Fibroblast of lung (primary cell): ENCODE measurements at regions not wholly inside any gene's neighbourhood (a gene's known extent, or its start where the extent isn't known, plus 50 kb on each side); places are given as distances from the start of the nearest gene placed in this dataset.

ENCODE experiments used
- DNase-seq, 2 donors: peaks; one replicate each; pipeline versions ENCODE4 v3.0.0 to v3.0.0-alpha.2; 2010; ENCODE audit warnings: low read depth in 2 of 2
- H2AFZ ChIP-seq: 2 replicates; pipeline ENCODE4 v1.5.1; 2012; ENCODE audit warnings: low read length, control low read depth, inconsistent platforms
- H3K27ac ChIP-seq: 2 replicates; pipeline ENCODE4 v1.5.1; 2011; ENCODE audit warnings: low read length, control low read depth; ENCODE audit not compliant: insufficient read depth
- H3K27me3 ChIP-seq: 2 replicates; pipeline ENCODE4 v1.5.1; 2011; ENCODE audit warnings: mild to moderate bottlenecking, low read length; ENCODE audit not compliant: control insufficient read depth, insufficient read depth
- H3K36me3 ChIP-seq: 2 replicates; pipeline ENCODE4 v1.5.1; 2011; ENCODE audit warnings: low read length; ENCODE audit not compliant: control insufficient read depth, insufficient read depth
- H3K4me1 ChIP-seq: 2 replicates; pipeline ENCODE4 v1.5.1; 2011; ENCODE audit warnings: low read length; ENCODE audit not compliant: control insufficient read depth, insufficient read depth; ENCODE audit errors: extremely low read depth
- H3K4me2 ChIP-seq: 2 replicates; pipeline ENCODE4 v1.5.1; 2011; ENCODE audit warnings: low read length, control low read depth; ENCODE audit not compliant: insufficient read depth; ENCODE audit errors: extremely low read depth
- H3K4me3 ChIP-seq, 4 experiments: fragments of 200-600 bp in 1 of 4; sonication (generic) in 1 of 4; replicated peaks in 1 of 4; 2 replicates each; pipeline ENCODE4 v1.5.1; 2011 to 2016; ENCODE audit warnings: low read length in 4 of 4, low read depth in 3 of 4, mild to moderate bottlenecking in 3 of 4, control low read depth in 2 of 4, inconsistent platforms in 1 of 4, mixed read lengths in 1 of 4; ENCODE audit not compliant: insufficient read depth in 1 of 4; ENCODE audit errors: control extremely low read depth in 1 of 4
- H3K79me2 ChIP-seq: 2 replicates; pipeline ENCODE4 v1.5.1; 2012; ENCODE audit warnings: mild to moderate bottlenecking, low read length, inconsistent platforms; ENCODE audit not compliant: control insufficient read depth, insufficient read depth
- H3K9ac ChIP-seq: 2 replicates; pipeline ENCODE4 v1.5.1; 2011; ENCODE audit warnings: mild to moderate bottlenecking, low read length, control low read depth; ENCODE audit not compliant: insufficient read depth
- H3K9me3 ChIP-seq: 2 replicates; pipeline ENCODE4 v1.5.1; 2012; ENCODE audit warnings: low read depth, low read length; ENCODE audit not compliant: control insufficient read depth, insufficient read depth
- H4K20me1 ChIP-seq: 2 replicates; pipeline ENCODE4 v1.5.1; 2011; ENCODE audit warnings: low read length; ENCODE audit not compliant: control insufficient read depth, insufficient read depth; ENCODE audit errors: extremely low read depth
- EZH2 ChIP-seq: IDR thresholded peaks from 2 replicates; pipeline ENCODE4 v1.5.1; 2012; ENCODE audit warnings: low read length, control low read depth, mild to moderate bottlenecking; ENCODE audit errors: missing control alignments
- TF ChIP-seq, protein P1 (sequence below), 2 donors: IDR thresholded peaks in 1 of 2; conservative IDR thresholded peaks in 1 of 2; 1 replicate in 1 of 2; 2 replicates in 1 of 2; pipeline ENCODE4 v1.5.1; 2011 to 2012; ENCODE audit warnings: low read length in 2 of 2, control low read depth in 1 of 2, inconsistent platforms in 1 of 2, low read depth in 1 of 2, mild to moderate bottlenecking in 1 of 2

DNA sequence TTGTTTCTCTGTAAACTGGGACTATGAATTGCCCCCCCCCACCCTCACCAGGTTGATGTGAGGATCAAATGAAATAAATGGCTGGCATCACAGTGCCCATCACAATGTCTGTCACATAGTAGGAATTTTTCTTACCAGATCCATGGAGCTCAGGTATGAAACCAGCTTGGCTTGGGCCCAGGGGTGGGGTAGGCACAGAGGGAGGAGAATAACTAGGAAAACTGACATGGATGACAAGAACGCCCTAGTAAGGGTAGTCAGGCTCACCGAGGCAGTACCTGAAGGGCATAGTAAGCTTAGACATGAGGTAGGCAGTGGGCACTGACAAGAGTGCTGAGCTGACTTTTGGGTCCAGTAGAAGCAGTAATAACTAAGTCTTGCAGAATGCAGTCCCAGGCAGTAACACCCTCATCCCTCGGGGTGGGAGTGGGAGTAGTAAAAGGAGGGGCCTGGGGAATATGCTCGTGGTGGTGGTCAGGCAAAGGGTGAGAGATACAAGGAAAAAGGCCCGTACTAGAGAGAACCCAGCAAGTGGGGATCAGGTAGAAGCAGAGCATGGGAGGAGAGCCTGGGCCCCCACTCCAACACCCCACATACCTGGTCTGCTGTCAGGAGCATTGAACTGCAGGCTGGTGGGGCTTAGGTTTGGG, 155.9 kb upstream of the PJA1 start:
- H3K79me2 ChIP-seq = no peaks in the 10 kb centered on the region
- H3K36me3 ChIP-seq = no peaks in the 10 kb centered on the region
- H3K9me3 ChIP-seq = no peaks in the 10 kb centered on the region
- H3K9ac ChIP-seq = no peak overlapping the region
- no peaks in the 10 kb centered on the region for H3K27me3 ChIP-seq
- TF ChIP-seq, protein P1, sequence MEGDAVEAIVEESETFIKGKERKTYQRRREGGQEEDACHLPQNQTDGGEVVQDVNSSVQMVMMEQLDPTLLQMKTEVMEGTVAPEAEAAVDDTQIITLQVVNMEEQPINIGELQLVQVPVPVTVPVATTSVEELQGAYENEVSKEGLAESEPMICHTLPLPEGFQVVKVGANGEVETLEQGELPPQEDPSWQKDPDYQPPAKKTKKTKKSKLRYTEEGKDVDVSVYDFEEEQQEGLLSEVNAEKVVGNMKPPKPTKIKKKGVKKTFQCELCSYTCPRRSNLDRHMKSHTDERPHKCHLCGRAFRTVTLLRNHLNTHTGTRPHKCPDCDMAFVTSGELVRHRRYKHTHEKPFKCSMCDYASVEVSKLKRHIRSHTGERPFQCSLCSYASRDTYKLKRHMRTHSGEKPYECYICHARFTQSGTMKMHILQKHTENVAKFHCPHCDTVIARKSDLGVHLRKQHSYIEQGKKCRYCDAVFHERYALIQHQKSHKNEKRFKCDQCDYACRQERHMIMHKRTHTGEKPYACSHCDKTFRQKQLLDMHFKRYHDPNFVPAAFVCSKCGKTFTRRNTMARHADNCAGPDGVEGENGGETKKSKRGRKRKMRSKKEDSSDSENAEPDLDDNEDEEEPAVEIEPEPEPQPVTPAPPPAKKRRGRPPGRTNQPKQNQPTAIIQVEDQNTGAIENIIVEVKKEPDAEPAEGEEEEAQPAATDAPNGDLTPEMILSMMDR (conservative IDR thresholded peaks at IDR 0.05 in 1 of 2, IDR thresholded peaks at IDR 0.05 in 1 of 2; ENCODE audit: low read depth in 1 of 2, low read length in 2 of 2) = no peak
- TF ChIP-seq EZH2 = no peak
- H2AFZ ChIP-seq = no peak overlapping the region
- no peaks in the 10 kb centered on the region for H4K20me1 ChIP-seq
- no peak overlapping the region for H3K4me2 ChIP-seq
- DNase-seq = no peak
- H3K4me3 ChIP-seq = no peak overlapping the region
- no peaks in the 10 kb centered on the region for H3K4me1 ChIP-seq
- no peak overlapping the region for H3K27ac ChIP-seq

DNA sequence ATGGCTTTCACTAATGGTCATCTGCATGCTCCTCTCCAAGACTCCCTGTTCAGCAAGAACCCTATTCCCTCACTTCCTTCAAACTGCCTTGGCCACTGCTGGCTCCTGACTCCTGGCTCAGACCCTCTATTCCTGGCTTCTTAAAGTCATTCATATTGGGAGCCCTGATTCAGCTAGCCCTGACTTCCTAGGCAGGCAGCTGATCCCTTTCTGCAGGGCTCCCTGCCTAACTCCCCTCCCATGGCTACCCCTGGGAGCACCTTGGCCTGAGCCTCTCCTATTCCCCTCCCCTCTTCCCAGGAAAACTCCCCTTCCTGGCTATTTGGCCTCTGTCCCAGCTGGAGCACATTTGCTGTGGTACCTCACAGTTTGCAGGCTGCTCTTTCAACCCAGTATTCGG, 154.9 kb upstream of the PJA1 start:
- Histone ChIP-seq H3K27ac (no peak overlapping the region), H4K20me1 (no peaks in the 10 kb centered on the region), H3K79me2 (no peaks in the 10 kb centered on the region), H3K36me3 (no peaks in the 10 kb centered on the region), H3K9ac (no peak overlapping the region), H2AFZ (no peak overlapping the region), H3K27me3 (peaks cover 4% of the 10 kb centered on the region), H3K4me3 (no peak overlapping the region), H3K9me3 (no peaks in the 10 kb centered on the region), H3K4me1 (no peaks in the 10 kb centered on the region), H3K4me2 (no peak overlapping the region)
- TF ChIP-seq, protein P1 (conservative IDR thresholded peaks at IDR 0.05 in 1 of 2, IDR thresholded peaks at IDR 0.05 in 1 of 2; ENCODE audit: low read depth in 1 of 2, low read length in 2 of 2) = no peak
- no peak for TF ChIP-seq EZH2
- no peak for DNase-seq

DNA sequence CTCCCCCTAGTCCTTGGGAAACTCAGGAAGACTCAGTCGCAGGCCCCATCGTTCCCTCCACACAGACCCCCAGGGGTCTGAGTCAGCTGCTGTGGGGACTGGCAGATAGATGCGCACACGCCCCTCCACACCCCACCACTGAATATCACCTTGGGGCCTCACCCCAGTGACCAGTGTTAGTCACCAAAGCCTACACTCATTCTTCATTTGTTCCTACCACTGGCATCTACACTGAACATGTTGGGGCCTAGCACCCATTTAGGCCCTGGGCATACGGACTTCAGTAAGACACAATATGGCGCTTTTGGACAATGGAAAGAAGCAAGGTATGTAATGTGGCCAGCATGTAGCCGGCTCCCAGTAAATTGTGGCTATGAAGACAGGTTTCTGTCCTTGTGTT, 154.1 kb upstream of the PJA1 start:
- Histone ChIP-seq H3K27ac (no peak overlapping the region), H3K9me3 (no peaks in the 10 kb centered on the region), H3K9ac (no peak overlapping the region), H3K36me3 (no peaks in the 10 kb centered on the region), H3K4me3 (no peak overlapping the region), H3K4me1 (no peaks in the 10 kb centered on the region), H2AFZ (no peak overlapping the region), H3K27me3 (peaks cover 5% of the 10 kb centered on the region), H3K4me2 (no peak overlapping the region), H4K20me1 (no peaks in the 10 kb centered on the region), H3K79me2 (no peaks in the 10 kb centered on the region)
- TF ChIP-seq EZH2 = no peak
- TF ChIP-seq, protein P1 (conservative IDR thresholded peaks at IDR 0.05 in 1 of 2, IDR thresholded peaks at IDR 0.05 in 1 of 2; ENCODE audit: low read depth in 1 of 2, low read length in 2 of 2) = no peak
- no peak for DNase-seq
